ENCODE measurements at regions not wholly inside any gene's neighbourhood (a gene's known extent, or its start where the extent isn't known, plus 50 kb on each side); places are given as distances from the start of the nearest gene placed in this dataset.

- TF ChIP-seq, protein P1, sequence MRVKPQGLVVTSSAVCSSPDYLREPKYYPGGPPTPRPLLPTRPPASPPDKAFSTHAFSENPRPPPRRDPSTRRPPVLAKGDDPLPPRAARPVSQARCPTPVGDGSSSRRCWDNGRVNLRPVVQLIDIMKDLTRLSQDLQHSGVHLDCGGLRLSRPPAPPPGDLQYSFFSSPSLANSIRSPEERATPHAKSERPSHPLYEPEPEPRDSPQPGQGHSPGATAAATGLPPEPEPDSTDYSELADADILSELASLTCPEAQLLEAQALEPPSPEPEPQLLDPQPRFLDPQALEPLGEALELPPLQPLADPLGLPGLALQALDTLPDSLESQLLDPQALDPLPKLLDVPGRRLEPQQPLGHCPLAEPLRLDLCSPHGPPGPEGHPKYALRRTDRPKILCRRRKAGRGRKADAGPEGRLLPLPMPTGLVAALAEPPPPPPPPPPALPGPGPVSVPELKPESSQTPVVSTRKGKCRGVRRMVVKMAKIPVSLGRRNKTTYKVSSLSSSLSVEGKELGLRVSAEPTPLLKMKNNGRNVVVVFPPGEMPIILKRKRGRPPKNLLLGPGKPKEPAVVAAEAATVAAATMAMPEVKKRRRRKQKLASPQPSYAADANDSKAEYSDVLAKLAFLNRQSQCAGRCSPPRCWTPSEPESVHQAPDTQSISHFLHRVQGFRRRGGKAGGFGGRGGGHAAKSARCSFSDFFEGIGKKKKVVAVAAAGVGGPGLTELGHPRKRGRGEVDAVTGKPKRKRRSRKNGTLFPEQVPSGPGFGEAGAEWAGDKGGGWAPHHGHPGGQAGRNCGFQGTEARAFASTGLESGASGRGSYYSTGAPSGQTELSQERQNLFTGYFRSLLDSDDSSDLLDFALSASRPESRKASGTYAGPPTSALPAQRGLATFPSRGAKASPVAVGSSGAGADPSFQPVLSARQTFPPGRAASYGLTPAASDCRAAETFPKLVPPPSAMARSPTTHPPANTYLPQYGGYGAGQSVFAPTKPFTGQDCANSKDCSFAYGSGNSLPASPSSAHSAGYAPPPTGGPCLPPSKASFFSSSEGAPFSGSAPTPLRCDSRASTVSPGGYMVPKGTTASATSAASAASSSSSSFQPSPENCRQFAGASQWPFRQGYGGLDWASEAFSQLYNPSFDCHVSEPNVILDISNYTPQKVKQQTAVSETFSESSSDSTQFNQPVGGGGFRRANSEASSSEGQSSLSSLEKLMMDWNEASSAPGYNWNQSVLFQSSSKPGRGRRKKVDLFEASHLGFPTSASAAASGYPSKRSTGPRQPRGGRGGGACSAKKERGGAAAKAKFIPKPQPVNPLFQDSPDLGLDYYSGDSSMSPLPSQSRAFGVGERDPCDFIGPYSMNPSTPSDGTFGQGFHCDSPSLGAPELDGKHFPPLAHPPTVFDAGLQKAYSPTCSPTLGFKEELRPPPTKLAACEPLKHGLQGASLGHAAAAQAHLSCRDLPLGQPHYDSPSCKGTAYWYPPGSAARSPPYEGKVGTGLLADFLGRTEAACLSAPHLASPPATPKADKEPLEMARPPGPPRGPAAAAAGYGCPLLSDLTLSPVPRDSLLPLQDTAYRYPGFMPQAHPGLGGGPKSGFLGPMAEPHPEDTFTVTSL (CRISPR knock-in tag; IDR thresholded peaks at IDR 0.05; ENCODE audit: borderline replicate concordance): peak; percentile 72; the same call in 1 of the 2 replicates
- TF ChIP-seq HDAC2 (CRISPR knock-in tag; IDR thresholded peaks at IDR 0.05) (peak; percentile 73; the same call in 1 of the 2 replicates), ZBTB1 (CRISPR knock-in tag; IDR thresholded peaks at IDR 0.05; ENCODE audit: borderline replicate concordance) (no peak), CHD4 (IDR thresholded peaks at IDR 0.05; ENCODE audit: borderline replicate concordance, low read length) (peak; percentile 75; the same call in 1 of the 2 replicates), RFX1 (IDR thresholded peaks at IDR 0.05) (no peak), MNT (IDR thresholded peaks at IDR 0.05) (no peak), TRAFD1 (CRISPR knock-in tag; IDR thresholded peaks at IDR 0.05; ENCODE audit: borderline replicate concordance) (no peak), HOXD1 (CRISPR knock-in tag; IDR thresholded peaks at IDR 0.05) (peak; percentile 100), MYC (CRISPR knock-in tag; IDR thresholded peaks at IDR 0.05; ENCODE audit: borderline replicate concordance) (no peak), SUZ12 (IDR thresholded peaks at IDR 0.05; ENCODE audit: low read depth, low read length) (no peak), BRF2 (CRISPR knock-in tag; IDR thresholded peaks at IDR 0.05) (no peak), HNRNPK (IDR thresholded peaks at IDR 0.05; ENCODE audit: low read depth, low read length, poor library complexity, severe bottlenecking) (no peak), SMAD9 (CRISPR knock-in tag; IDR thresholded peaks at IDR 0.05) (no peak), ZSCAN29 (CRISPR knock-in tag; conservative IDR thresholded peaks at IDR 0.05) (no peak; the same call in 1 of the 2 replicates), GLI4 (CRISPR knock-in tag; IDR thresholded peaks at IDR 0.05; ENCODE audit: borderline replicate concordance) (no peak), ZNF841 (CRISPR knock-in tag; IDR thresholded peaks at IDR 0.05; ENCODE audit: borderline replicate concordance) (no peak)
- TF ChIP-seq, protein P2, sequence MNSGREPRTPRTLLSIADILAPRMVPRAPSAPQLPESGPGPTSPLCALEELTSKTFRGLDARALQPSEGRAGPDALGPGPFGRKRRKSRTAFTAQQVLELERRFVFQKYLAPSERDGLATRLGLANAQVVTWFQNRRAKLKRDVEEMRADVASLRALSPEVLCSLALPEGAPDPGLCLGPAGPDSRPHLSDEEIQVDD (CRISPR knock-in tag; IDR thresholded peaks at IDR 0.05; ENCODE audit: borderline replicate concordance): no peak
- TF ChIP-seq, protein P3, sequence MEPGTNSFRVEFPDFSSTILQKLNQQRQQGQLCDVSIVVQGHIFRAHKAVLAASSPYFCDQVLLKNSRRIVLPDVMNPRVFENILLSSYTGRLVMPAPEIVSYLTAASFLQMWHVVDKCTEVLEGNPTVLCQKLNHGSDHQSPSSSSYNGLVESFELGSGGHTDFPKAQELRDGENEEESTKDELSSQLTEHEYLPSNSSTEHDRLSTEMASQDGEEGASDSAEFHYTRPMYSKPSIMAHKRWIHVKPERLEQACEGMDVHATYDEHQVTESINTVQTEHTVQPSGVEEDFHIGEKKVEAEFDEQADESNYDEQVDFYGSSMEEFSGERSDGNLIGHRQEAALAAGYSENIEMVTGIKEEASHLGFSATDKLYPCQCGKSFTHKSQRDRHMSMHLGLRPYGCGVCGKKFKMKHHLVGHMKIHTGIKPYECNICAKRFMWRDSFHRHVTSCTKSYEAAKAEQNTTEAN (CRISPR knock-in tag; conservative IDR thresholded peaks at IDR 0.05): peak; percentile 92
These were observed 363.0 kb downstream of the UTRN start (continued) for GRCh38 chr6:144647971-144648651.

Measured in HepG2 (cell line).